Activated T-cell treated with anti-CD3 and anti-CD28 coated beads for 48 hours (primary cell): ENCODE measurements at regions not wholly inside any gene's neighbourhood (a gene's known extent, or its start where the extent isn't known, plus 50 kb on each side); places are given as distances from the start of the nearest gene placed in this dataset.
"Not testable (repeated sequence)": the region's sequence is repeated elsewhere in the genome, so short reads cannot be mapped to it uniquely, and the experiment has no call there.

Source experiments
- DNase-seq: peaks from one replicate; pipeline ENCODE4 v3.0.0-alpha.2; 2020; ENCODE audit warnings: low read depth

GRCh38 chr20:36082315-36082915 is 72.1 kb upstream of the EPB41L1 start:
- DNase-seq = no peak

GRCh38 chr20:36083200-36083599 is 71.3 kb upstream of the EPB41L1 start:
- not testable (repeated sequence) for DNase-seq

- DNase-seq = no peak
Measured at GRCh38 chr20:36084356-36084755, 70.2 kb upstream of the EPB41L1 start.

- no peak for DNase-seq
Measured at GRCh38 chr20:36084897-36085613, 69.5 kb upstream of the EPB41L1 start.

- no peak for DNase-seq
Measured at GRCh38 chr20:36085686-36086267, 68.8 kb upstream of the EPB41L1 start.

GRCh38 chr20:36086767-36087166 is 67.8 kb upstream of the EPB41L1 start:
- no peak for DNase-seq

GRCh38 chr20:36090223-36090622 is 64.3 kb upstream of the EPB41L1 start:
- no peak for DNase-seq

- no peak for DNase-seq
Measured at GRCh38 chr20:36091561-36092397, 62.8 kb upstream of the EPB41L1 start.

- peak; percentile 5 for DNase-seq
Measured at GRCh38 chr20:36092398-36093024, 62.0 kb upstream of the EPB41L1 start.

- peak; percentile 11 for DNase-seq
Measured at GRCh38 chr20:36093025-36093803, 61.3 kb upstream of the EPB41L1 start.

- DNase-seq = no peak
Measured at GRCh38 chr20:36093804-36094145, 60.8 kb upstream of the EPB41L1 start.

GRCh38 chr20:36094497-36094896 is 60.0 kb upstream of the EPB41L1 start:
- DNase-seq = no peak

- DNase-seq = no peak
Measured at GRCh38 chr20:36096435-36096834, 58.1 kb upstream of the EPB41L1 start.

GRCh38 chr20:36097337-36098151 is 57.0 kb upstream of the EPB41L1 start:
- DNase-seq = no peak

GRCh38 chr20:36098364-36098763 is 56.2 kb upstream of the EPB41L1 start:
- no peak for DNase-seq

- no peak for DNase-seq
Measured at GRCh38 chr20:36099106-36099505, 55.4 kb upstream of the EPB41L1 start.

- DNase-seq = no peak
Measured at GRCh38 chr20:36101192-36101591, 53.3 kb upstream of the EPB41L1 start.

GRCh38 chr20:36102306-36102705 is 52.2 kb upstream of the EPB41L1 start:
- DNase-seq = no peak

- no peak for DNase-seq
Measured at GRCh38 chr20:36102809-36103596, 51.5 kb upstream of the EPB41L1 start.

GRCh38 chr20:36104244-36104643 is 50.3 kb upstream of the EPB41L1 start:
- no peak for DNase-seq
